Adrenal gland (tissue), 9 donors: ENCODE measurements at regions not wholly inside any gene's neighbourhood (a gene's known extent, or its start where the extent isn't known, plus 50 kb on each side); places are given as distances from the start of the nearest gene placed in this dataset.

ENCODE experiments used
- DNase-seq, 7 donors: peaks; one replicate each; pipeline ENCODE4 v3.0.0-alpha.2; 2019 to 2020
- H3K27ac ChIP-seq, 5 donors: fragments of 200-600 bp; sonication (generic) in 4 of 5; 1 replicate in 3 of 5; 2 replicates in 2 of 5; pipeline versions ENCODE4 v1.5.1 to v1.8.0; 2016 to 2020; ENCODE audit warnings: mild to moderate bottlenecking in 1 of 5
- H3K27me3 ChIP-seq: fragments of 200-600 bp; 2 replicates; pipeline ENCODE4 v1.8.0; 2021
- H3K36me3 ChIP-seq, 2 donors: fragments of 200-600 bp; replicated peaks in 1 of 2; 1 replicate in 1 of 2; 2 replicates in 1 of 2; pipeline versions ENCODE4 v1.5.1 to v1.8.0; 2018 to 2022
- H3K4me1 ChIP-seq, 2 donors: fragments of 200-600 bp; replicated peaks in 1 of 2; 1 replicate in 1 of 2; 2 replicates in 1 of 2; pipeline versions ENCODE4 v1.5.1 to v1.8.0; 2018 to 2021
- H3K4me3 ChIP-seq, 4 donors: fragments of 200-600 bp; sonication (generic) in 3 of 4; one replicate each; pipeline ENCODE4 v1.5.1; 2016 to 2018
- H3K9me3 ChIP-seq, 3 donors: fragments of 200-600 bp; sonication (generic) in 1 of 3; replicated peaks in 1 of 3; 1 replicate in 2 of 3; 2 replicates in 1 of 3; pipeline versions ENCODE4 v1.5.1 to v1.8.0; 2016 to 2021
- POLR2A ChIP-seq, 2 donors: fragments of 450-650 bp; IDR thresholded peaks; one replicate each; pipeline ENCODE4 v1.6.1; 2017; ENCODE audit warnings: antibody characterized with exemption in 2 of 2, mild to moderate bottlenecking in 2 of 2, moderate library complexity in 1 of 2
- WGBS, 4 donors: extraction: QIAGEN DNeasy Blood & Tissue Kit in 2 of 4; methylation state at CpG; one replicate each; pipeline versions ENCODE4 v1.1.5 to v1.1.7; 2013 to 2017; 5-methylcytosine and 5-hydroxymethylcytosine counted together
- intact Hi-C, 2 donors: fragments of 100-400 bp; cut with DNase I; formaldehyde crosslinking; loops; one replicate each; pipeline versions ENCODE4 v1.14.1 to v1.15.0; 2022 to 2023
- TF ChIP-seq, protein P1 (sequence below), 6 experiments: fragments of 450-650 bp in 4 of 6; fragments of 200-600 bp in 2 of 6; sonication (generic) in 1 of 6; IDR thresholded peaks; 1 replicate in 5 of 6; 2 replicates in 1 of 6; pipeline versions ENCODE4 v1.5.1 to v1.8.0; 2016 to 2021; ENCODE audit warnings: antibody characterized with exemption in 6 of 6, mild to moderate bottlenecking in 2 of 6, moderate library complexity in 1 of 6
- donor health status: healthy with polysubstance abuse.
- donor health status: Bipolar disorder and iron deficiency.
- donor health status: DM: yes; HTN: yes; CAD: no.
- donor health status: DM: no; HTN: no; CAD: no.
- donor health status: DM: no; HTN: no; CAD: no.

DNA sequence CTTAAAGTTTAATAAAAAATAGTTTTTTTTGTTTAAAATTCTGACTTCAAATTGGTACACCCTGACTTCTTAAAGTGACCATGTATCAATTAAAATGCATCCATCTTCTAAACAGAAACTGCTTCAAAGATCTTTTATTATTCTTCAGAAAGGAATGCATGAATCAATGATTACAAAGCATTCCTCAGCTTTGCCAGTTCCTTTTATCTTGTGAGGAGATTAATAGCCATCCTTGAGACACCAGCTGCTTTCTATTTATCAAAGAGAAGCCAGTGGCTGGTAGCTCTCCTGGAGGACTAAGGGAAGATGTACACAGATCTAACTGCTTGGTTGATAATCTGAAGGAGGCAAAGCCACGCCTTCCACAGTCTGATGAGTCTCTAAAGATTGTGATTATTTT is 2222.5 kb downstream of the LRRC4C start:
- Histone ChIP-seq H3K4me3 (no peak overlapping the region), H3K27ac (no peak overlapping the region), H3K9me3 (no peaks in the 10 kb centered on the region), H3K27me3 (no peaks in the 10 kb centered on the region), H3K36me3 (no peaks in the 10 kb centered on the region), H3K4me1 (no peaks in the 10 kb centered on the region)
- WGBS, 4 donors: 25 to 34% (median 32%) methylated on average over 1 of the region's 1 CpG
- no peak for TF ChIP-seq POLR2A (IDR thresholded peaks at IDR 0.05)
- TF ChIP-seq, protein P1, sequence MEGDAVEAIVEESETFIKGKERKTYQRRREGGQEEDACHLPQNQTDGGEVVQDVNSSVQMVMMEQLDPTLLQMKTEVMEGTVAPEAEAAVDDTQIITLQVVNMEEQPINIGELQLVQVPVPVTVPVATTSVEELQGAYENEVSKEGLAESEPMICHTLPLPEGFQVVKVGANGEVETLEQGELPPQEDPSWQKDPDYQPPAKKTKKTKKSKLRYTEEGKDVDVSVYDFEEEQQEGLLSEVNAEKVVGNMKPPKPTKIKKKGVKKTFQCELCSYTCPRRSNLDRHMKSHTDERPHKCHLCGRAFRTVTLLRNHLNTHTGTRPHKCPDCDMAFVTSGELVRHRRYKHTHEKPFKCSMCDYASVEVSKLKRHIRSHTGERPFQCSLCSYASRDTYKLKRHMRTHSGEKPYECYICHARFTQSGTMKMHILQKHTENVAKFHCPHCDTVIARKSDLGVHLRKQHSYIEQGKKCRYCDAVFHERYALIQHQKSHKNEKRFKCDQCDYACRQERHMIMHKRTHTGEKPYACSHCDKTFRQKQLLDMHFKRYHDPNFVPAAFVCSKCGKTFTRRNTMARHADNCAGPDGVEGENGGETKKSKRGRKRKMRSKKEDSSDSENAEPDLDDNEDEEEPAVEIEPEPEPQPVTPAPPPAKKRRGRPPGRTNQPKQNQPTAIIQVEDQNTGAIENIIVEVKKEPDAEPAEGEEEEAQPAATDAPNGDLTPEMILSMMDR (IDR thresholded peaks at IDR 0.05): no peak
- intact Hi-C loops: no loop called here
- DNase-seq: peak in 3 of 7 donors; percentile 6 to 31 (median 24)

DNA sequence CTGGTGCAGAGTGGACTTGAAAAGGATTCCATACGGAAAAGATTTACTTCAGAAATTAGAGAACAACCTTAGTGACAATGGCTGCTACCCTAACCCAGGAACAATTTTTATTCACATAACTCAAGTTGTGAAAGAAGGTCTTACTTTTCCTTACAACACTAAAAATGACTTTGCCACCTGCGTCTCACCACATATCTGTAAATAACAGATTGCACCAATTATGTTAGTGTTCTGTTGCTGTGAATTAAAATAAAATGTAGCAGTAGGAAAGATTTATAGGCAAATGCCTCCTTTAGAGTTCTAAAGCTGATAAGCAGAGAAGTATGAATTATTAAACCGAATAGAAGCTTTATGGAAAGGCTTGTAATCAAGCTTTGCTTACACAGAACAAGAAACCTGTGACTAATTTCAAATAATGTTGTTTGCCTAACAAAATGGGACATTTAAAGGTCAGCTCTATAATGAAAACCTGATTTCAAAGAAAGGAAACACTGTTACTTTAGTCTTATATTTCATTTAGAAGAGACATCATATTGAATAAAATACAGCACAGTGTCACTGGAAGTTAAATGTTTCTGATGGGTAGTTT is 2237.8 kb downstream of the LRRC4C start:
- H3K27ac ChIP-seq: no peak overlapping the region
- TF ChIP-seq, protein P1 (IDR thresholded peaks at IDR 0.05): no peak
- TF ChIP-seq POLR2A (IDR thresholded peaks at IDR 0.05): no peak
- H3K4me1 ChIP-seq: no peaks in the 10 kb centered on the region
- no peaks in the 10 kb centered on the region for H3K36me3 ChIP-seq
- no peak for DNase-seq
- 57 to 66% (median 62%) methylated on average over 3 of the region's 3 CpGs for WGBS, 4 donors
- no peak overlapping the region for H3K4me3 ChIP-seq
- H3K9me3 ChIP-seq: no peaks in the 10 kb centered on the region
- H3K27me3 ChIP-seq: no peaks in the 10 kb centered on the region
- intact Hi-C loops: no loop called here

DNA sequence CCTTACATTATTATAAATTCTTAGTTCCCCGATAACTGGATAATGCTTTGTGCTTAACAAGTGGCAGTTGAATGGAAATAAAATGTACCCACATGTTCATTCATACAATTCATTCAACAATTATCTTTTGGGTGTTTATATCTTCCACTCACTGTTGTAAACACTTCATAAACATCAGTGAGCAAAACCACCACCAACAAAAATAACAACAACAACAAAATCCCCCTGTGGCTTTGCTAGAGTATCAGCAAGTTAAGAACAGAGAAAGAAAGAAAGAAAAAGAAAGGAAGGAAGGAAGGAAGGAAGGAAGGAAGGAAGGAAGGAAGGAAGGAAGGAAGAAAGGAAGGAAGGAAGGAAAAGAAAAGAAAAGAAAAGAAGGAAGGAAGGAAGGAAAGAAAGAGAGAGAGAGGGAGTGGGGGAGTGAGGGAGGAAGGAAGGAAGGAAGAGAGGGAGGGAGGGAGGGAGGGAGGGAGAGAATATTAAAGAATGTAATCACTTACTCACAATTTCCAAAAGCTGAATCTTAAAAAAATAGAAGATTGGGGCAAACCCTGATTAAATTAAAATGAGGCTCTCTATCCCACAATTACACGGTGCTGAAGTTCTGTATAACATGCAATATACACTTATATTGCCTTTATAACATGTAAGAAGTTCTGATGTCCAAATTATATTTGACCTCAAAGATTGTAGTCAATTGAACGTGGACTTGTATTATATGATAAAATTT is 2238.8 kb downstream of the LRRC4C start:
- H3K36me3 ChIP-seq: no peaks in the 10 kb centered on the region
- intact Hi-C loops: no loop called here
- no peak overlapping the region for H3K27ac ChIP-seq

DNA sequence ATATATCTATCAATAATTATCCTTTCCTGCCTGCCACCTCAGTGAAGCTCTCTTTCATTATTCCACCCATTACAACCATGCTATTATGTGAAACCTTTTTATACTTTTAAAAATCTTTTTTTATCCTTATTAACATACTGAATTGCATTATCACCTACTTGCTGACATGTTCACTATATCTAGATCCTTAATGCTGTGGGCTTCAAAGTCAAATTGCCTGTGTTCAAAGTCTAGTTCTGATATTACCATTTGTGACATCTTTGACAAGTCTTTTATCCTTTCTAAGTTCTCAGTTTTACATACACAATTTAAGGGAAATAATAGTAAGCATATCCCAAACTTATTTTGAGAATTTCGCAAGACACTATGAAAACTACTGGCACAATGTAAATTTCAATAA is 2239.4 kb downstream of the LRRC4C start:
- Histone ChIP-seq H3K27me3 (no peaks in the 10 kb centered on the region), H3K27ac (no peak overlapping the region), H3K36me3 (no peaks in the 10 kb centered on the region), H3K9me3 (no peaks in the 10 kb centered on the region), H3K4me1 (no peaks in the 10 kb centered on the region), H3K4me3 (no peak overlapping the region)
- WGBS, 4 donors: 85 to 98% (median 95%) methylated on average over 1 of the region's 1 CpG
- DNase-seq: no peak
- TF ChIP-seq, protein P1 (IDR thresholded peaks at IDR 0.05): no peak
- no peak for TF ChIP-seq POLR2A (IDR thresholded peaks at IDR 0.05)
- intact Hi-C loops: no loop called here

More for the DNA sequence above, 2238.8 kb downstream of the LRRC4C start:
- Histone ChIP-seq H3K27me3 (no peaks in the 10 kb centered on the region), H3K9me3 (no peaks in the 10 kb centered on the region), H3K4me3 (no peak overlapping the region), H3K4me1 (no peaks in the 10 kb centered on the region)
- no peak for DNase-seq
- TF ChIP-seq POLR2A (IDR thresholded peaks at IDR 0.05): no peak
- TF ChIP-seq, protein P1 (IDR thresholded peaks at IDR 0.05): no peak
- WGBS, 4 donors: 84 to 94% (median 89%) methylated on average over 3 of the region's 3 CpGs
